PC-3 (cell line): ENCODE measurements at regions not wholly inside any gene's neighbourhood (a gene's known extent, or its start where the extent isn't known, plus 50 kb on each side); places are given as distances from the start of the nearest gene placed in this dataset.

Experiments
- ATAC-seq: fragments of 200-7000 bp; cut with Tn5 transposase; 2 replicates; pipeline ENCODE4 v1.9.1; 2020; ENCODE audit warnings: mild to moderate bottlenecking, moderate library complexity
- BruUV-seq: library from RNA; stranded (reverse); fragments of 400-500 nt; replicated peaks from 2 replicates; lab custom pipeline; 2021; lab: Mats Ljungman, UMichigan
- CTCF ChIA-PET: fragments of 300-600 bp; sonication (Branson Sonifier 250); formaldehyde crosslinking; loops from one replicate; lab custom pipeline; 2022; ENCODE audit warnings: antibody characterized with exemption; lab: Charles Lee
- POLR2A ChIA-PET: fragments of 300-600 bp; sonication (Branson Sonifier 250); formaldehyde crosslinking; loops from one replicate; lab custom pipeline; 2022; ENCODE audit warnings: antibody characterized with exemption; ENCODE audit not compliant: unreplicated experiment; lab: Charles Lee
- DNase-seq: peaks from one replicate; pipeline ENCODE4 v3.0.0-alpha.2; 2015
- H2AFZ ChIP-seq: fragments of 300-600 bp; sonication (generic); 2 replicates; pipeline ENCODE4 v1.6.0; 2016; ENCODE audit warnings: antibody characterized with exemption, low read length
- H3F3A ChIP-seq: fragments of 300-600 bp; sonication (generic); one replicate; pipeline ENCODE4 v1.6.0; 2017; ENCODE audit warnings: antibody characterized with exemption, low read length, control low read depth, mild to moderate bottlenecking; ENCODE audit not compliant: unreplicated experiment
- H3K27ac ChIP-seq: fragments of 300-600 bp; sonication (generic); 2 replicates; pipeline ENCODE4 v1.5.1; 2016; ENCODE audit warnings: mild to moderate bottlenecking, low read length
- H3K27me3 ChIP-seq: fragments of 300-600 bp; sonication (generic); 2 replicates; pipeline ENCODE4 v1.6.1; 2016; ENCODE audit warnings: low read length, mixed read lengths
- H3K36me3 ChIP-seq: fragments of 300-600 bp; sonication (generic); 2 replicates; pipeline ENCODE4 v1.6.1; 2016; ENCODE audit warnings: low read depth, mixed run types, low read length, mixed read lengths
- H3K4me1 ChIP-seq: fragments of 300-600 bp; sonication (generic); 2 replicates; pipeline ENCODE4 v1.5.1; 2016; ENCODE audit warnings: low read length; ENCODE audit not compliant: insufficient read depth
- H3K4me2 ChIP-seq: fragments of 300-600 bp; sonication (generic); 2 replicates; pipeline ENCODE4 v1.6.0; 2016; ENCODE audit warnings: low read length
- H3K4me3 ChIP-seq: fragments of 300-600 bp; sonication (generic); 2 replicates; pipeline ENCODE4 v1.5.1; 2016; ENCODE audit warnings: mild to moderate bottlenecking, low read length, mixed read lengths
- H3K79me2 ChIP-seq: fragments of 300-600 bp; sonication (generic); 2 replicates; pipeline ENCODE4 v1.6.1; 2017; ENCODE audit warnings: low read length, mixed read lengths
- H3K9ac ChIP-seq: fragments of 300-600 bp; sonication (generic); 2 replicates; pipeline ENCODE4 v1.6.0; 2016; ENCODE audit warnings: mild to moderate bottlenecking, low read length
- H3K9me2 ChIP-seq: fragments of 300-600 bp; sonication (generic); replicated peaks from 2 replicates; pipeline ENCODE4 v1.6.1; 2016; ENCODE audit warnings: mixed run types, low read length, mixed read lengths
- H3K9me3 ChIP-seq: fragments of 300-600 bp; sonication (generic); 2 replicates; pipeline ENCODE4 v1.6.1; 2016; ENCODE audit warnings: low read length, mixed read lengths
- H4K20me1 ChIP-seq: fragments of 300-600 bp; sonication (generic); 2 replicates; pipeline ENCODE4 v1.6.1; 2016; ENCODE audit warnings: low read length, mixed read lengths
- EZH2 ChIP-seq: fragments of 300-600 bp; sonication (generic); IDR thresholded peaks from one replicate; pipeline ENCODE4 v1.6.1; 2017; ENCODE audit warnings: antibody characterized with exemption, mild to moderate bottlenecking, low read length; ENCODE audit not compliant: unreplicated experiment
- EZH2phosphoT487 ChIP-seq: fragments of 300-600 bp; sonication (generic); IDR thresholded peaks from 2 replicates; pipeline ENCODE4 v1.6.1; 2018; ENCODE audit warnings: mild to moderate bottlenecking, antibody characterized with exemption, low read length, borderline replicate concordance
- intact Hi-C: fragments of 100-400 bp; cut with micrococcal nuclease; formaldehyde crosslinking; loops from 2 replicates; pipeline ENCODE4 v1.9.0; 2023
- TF ChIP-seq, protein P1 (sequence below): fragments of 300-600 bp; sonication (generic); conservative IDR thresholded peaks from 2 replicates; pipeline ENCODE4 v1.5.1; 2017; ENCODE audit warnings: antibody characterized with exemption, low read depth, mild to moderate bottlenecking, low read length

DNA sequence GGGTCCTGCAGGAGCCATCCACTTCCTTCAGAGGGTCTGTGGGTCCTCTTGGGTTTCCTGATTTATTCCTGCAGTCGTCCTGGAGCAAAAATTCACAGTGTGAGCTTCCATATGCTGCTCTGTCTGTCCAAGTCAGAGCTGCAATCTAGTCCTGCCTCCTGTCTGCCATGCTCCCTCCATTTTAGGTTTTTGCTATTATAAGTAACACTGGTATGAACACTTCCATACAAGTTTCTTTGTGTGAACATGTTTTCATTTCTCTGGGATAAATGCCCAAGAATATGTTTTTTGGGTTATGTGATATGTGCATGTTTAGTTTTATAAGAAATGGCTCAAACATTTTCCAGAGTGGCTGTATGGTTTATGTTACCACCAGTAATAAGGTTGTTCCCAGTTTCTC, 188.1 kb downstream of the ACTR3B start:
- Histone ChIP-seq H3K9me3 (no peaks in the 10 kb centered on the region), H3K9ac (no peak overlapping the region), H3F3A (no peaks in the 10 kb centered on the region), H2AFZ (no peak overlapping the region), H3K4me2 (no peak overlapping the region), H3K79me2 (no peaks in the 10 kb centered on the region), H4K20me1 (no peaks in the 10 kb centered on the region), H3K9me2 (no peaks in the 10 kb centered on the region), H3K36me3 (no peaks in the 10 kb centered on the region), H3K4me1 (no peaks in the 10 kb centered on the region), H3K27ac (no peak overlapping the region), H3K27me3 (peaks cover 20% of the 10 kb centered on the region), H3K4me3 (no peak overlapping the region)
- ChIA-PET POLR2A (no interaction called here), CTCF (no interaction called here)
- ATAC-seq, result no peak
- intact Hi-C loops, result no loop called here
- BruUV-seq, result no TSS peak
- TF ChIP-seq, protein P1, sequence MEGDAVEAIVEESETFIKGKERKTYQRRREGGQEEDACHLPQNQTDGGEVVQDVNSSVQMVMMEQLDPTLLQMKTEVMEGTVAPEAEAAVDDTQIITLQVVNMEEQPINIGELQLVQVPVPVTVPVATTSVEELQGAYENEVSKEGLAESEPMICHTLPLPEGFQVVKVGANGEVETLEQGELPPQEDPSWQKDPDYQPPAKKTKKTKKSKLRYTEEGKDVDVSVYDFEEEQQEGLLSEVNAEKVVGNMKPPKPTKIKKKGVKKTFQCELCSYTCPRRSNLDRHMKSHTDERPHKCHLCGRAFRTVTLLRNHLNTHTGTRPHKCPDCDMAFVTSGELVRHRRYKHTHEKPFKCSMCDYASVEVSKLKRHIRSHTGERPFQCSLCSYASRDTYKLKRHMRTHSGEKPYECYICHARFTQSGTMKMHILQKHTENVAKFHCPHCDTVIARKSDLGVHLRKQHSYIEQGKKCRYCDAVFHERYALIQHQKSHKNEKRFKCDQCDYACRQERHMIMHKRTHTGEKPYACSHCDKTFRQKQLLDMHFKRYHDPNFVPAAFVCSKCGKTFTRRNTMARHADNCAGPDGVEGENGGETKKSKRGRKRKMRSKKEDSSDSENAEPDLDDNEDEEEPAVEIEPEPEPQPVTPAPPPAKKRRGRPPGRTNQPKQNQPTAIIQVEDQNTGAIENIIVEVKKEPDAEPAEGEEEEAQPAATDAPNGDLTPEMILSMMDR, result no peak
- TF ChIP-seq EZH2phosphoT487 (no peak), EZH2 (no peak)
- no peak for DNase-seq

DNA sequence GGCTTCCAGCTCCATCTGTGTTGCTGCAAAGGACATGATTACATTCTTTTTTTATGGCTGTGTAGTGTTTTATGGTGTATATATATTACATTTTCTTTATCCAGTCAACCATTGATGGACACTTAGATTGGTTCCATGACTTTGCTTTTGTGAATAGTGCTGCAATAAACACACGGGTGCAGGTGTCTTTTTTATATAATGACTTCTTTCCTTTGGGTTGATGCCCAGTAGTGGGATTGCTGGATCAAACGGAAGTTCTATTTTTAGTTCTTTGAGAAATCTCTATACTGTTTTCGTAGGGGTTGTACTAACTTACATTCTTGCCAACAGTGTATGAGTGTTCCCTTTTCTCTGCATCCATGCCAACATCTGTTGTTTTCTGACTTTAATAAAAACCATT, 189.7 kb downstream of the ACTR3B start:
- BruUV-seq, result no TSS peak
- H3K4me2 ChIP-seq, result no peak overlapping the region
- H3K27me3 ChIP-seq, result peaks cover 34% of the 10 kb centered on the region
- H4K20me1 ChIP-seq, result no peaks in the 10 kb centered on the region
- no peaks in the 10 kb centered on the region for H3K9me2 ChIP-seq
- intact Hi-C loops, result no loop called here
- no peaks in the 10 kb centered on the region for H3K36me3 ChIP-seq
- H3K4me1 ChIP-seq, result no peaks in the 10 kb centered on the region
- no peak overlapping the region for H2AFZ ChIP-seq
- POLR2A ChIA-PET, result no interaction called here
- no peak for ATAC-seq
- CTCF ChIA-PET, result no interaction called here
- H3K27ac ChIP-seq, result no peak overlapping the region
- H3K79me2 ChIP-seq, result no peaks in the 10 kb centered on the region
- TF ChIP-seq, protein P1, result no peak
- no peak for TF ChIP-seq EZH2phosphoT487
- no peak for TF ChIP-seq EZH2
- H3K4me3 ChIP-seq, result no peak overlapping the region
- H3K9me3 ChIP-seq, result no peaks in the 10 kb centered on the region
- H3F3A ChIP-seq, result no peaks in the 10 kb centered on the region
- DNase-seq, result no peak
- no peak overlapping the region for H3K9ac ChIP-seq

DNA sequence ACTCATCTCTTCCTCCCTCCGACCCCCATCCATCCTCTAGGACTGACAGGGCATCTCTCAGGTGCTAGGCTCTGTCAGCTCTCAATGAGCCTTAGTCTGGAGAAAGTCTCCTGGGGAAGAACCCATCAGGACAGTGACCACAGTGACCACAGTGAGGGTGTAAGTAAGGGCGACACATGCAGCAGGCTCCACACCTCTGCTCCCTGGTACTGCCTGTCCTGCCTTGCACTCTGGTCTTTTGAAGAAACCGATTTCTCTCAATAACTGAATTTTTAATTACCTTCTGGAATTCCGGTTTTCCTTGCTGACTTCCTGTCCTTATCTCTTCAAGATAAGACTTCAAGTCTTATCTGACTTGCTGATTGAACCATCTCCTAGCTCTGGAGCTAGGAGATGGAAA, 190.2 kb downstream of the ACTR3B start:
- Histone ChIP-seq H3K27me3 (peaks cover 34% of the 10 kb centered on the region), H3K27ac (no peak overlapping the region), H3K9me2 (no peaks in the 10 kb centered on the region), H3K4me1 (no peaks in the 10 kb centered on the region), H3K79me2 (no peaks in the 10 kb centered on the region), H3K4me3 (no peak overlapping the region), H2AFZ (no peak overlapping the region), H3K9me3 (no peaks in the 10 kb centered on the region), H3F3A (no peaks in the 10 kb centered on the region), H3K4me2 (no peak overlapping the region), H4K20me1 (no peaks in the 10 kb centered on the region), H3K36me3 (no peaks in the 10 kb centered on the region), H3K9ac (no peak overlapping the region)
- ChIA-PET CTCF (no interaction called here), POLR2A (no interaction called here)
- TF ChIP-seq, protein P1, result no peak
- TF ChIP-seq EZH2phosphoT487 (no peak), EZH2 (no peak)
- ATAC-seq (no peak), DNase-seq (no peak)
- intact Hi-C loops, result no loop called here
- no TSS peak for BruUV-seq
